Activated naive CD8-positive, alpha-beta T cell treated with anti-CD3 and anti-CD28 coated beads, Interleukin-2, amount 50 U/mL, for 24 hours (primary cell): ENCODE measurements at regions not wholly inside any gene's neighbourhood (a gene's known extent, or its start where the extent isn't known, plus 50 kb on each side); places are given as distances from the start of the nearest gene placed in this dataset.
"Not testable (repeated sequence)": the region's sequence is repeated elsewhere in the genome, so short reads cannot be mapped to it uniquely, and the experiment has no call there.

Experiments
- ATAC-seq: fragments of 150-1000 bp; cut with Tn5 transposase; one replicate; pipeline ENCODE4 v1.10.0; 2021
- DNase-seq: peaks from one replicate; pipeline ENCODE4 v3.0.0; 2021
- H3K27ac Mint-ChIP-seq: one replicate; pipeline ENCODE4 v1.8.0; 2021; ENCODE audit warnings: mild to moderate bottlenecking, mixed read lengths
- H3K27me3 Mint-ChIP-seq: one replicate; pipeline ENCODE4 v1.8.0; 2021; ENCODE audit warnings: mixed read lengths
- H3K36me3 Mint-ChIP-seq: one replicate; pipeline ENCODE4 v1.8.0; 2021; ENCODE audit warnings: low read depth, mixed read lengths
- H3K4me1 Mint-ChIP-seq: one replicate; pipeline ENCODE4 v1.8.0; 2021; ENCODE audit warnings: mixed read lengths
- H3K4me3 Mint-ChIP-seq: one replicate; pipeline ENCODE4 v1.8.0; 2021; ENCODE audit warnings: mild to moderate bottlenecking, moderate library complexity, mixed read lengths
- H3K9me3 Mint-ChIP-seq: one replicate; pipeline ENCODE4 v1.8.0; 2021; ENCODE audit warnings: mixed read lengths

GRCh38 chr7:153061910-153062528 is 302.5 kb downstream of the ACTR3B start:
- Mint-ChIP-seq H3K4me3 (no peak overlapping the region), H3K4me1 (no peaks in the 10 kb centered on the region), H3K9me3 (no peaks in the 10 kb centered on the region), H3K27ac (no peak overlapping the region), H3K36me3 (no peaks in the 10 kb centered on the region), H3K27me3 (no peaks in the 10 kb centered on the region)
- ATAC-seq (no peak), DNase-seq (peak; percentile 5)

DNA sequence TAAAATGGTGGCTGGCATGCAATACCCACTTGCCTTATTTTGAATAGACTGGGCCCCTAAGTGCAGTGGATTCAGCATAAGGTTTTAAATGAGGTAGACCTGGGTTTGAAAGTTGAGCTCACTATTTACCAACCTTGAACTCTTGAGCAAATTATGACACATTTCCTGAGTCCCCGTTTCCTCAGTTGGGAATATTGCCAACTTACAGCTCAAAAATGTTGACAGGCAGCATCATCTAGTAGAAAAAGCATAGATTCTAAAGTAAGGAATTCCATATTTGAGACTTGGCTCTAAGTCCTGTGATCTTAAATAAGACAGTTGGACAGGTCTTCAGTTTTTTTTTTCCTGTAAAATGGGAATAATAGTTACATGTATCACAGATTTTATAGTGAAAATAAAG is 305.5 kb downstream of the ACTR3B start:
- H3K36me3 Mint-ChIP-seq, result no peaks in the 10 kb centered on the region
- H3K4me3 Mint-ChIP-seq, result no peak overlapping the region
- ATAC-seq (no peak), DNase-seq (no peak)
- no peaks in the 10 kb centered on the region for H3K27me3 Mint-ChIP-seq
- no peaks in the 10 kb centered on the region for H3K4me1 Mint-ChIP-seq
- H3K27ac Mint-ChIP-seq, result no peak overlapping the region
- H3K9me3 Mint-ChIP-seq, result no peaks in the 10 kb centered on the region

DNA sequence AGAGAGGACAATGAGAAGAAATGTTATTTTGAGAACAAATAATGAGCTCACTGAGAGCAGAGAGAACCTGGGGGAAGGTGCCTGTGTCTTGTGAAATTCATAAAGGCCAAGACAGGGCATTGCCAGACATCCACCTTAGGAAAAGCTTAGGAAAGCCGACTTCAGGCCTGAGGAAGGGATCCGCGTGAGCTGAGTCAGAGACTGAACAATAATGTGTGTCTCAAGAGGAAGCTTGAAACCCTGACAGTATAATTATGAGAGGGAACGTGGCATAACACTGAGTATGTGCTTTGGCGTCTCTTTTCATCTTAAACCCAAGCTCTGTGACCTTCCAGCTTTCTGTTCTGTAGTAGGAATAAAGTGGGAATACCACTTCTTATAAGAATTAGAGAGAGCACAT is 307.2 kb downstream of the ACTR3B start:
- Mint-ChIP-seq H3K4me3 (no peak overlapping the region), H3K9me3 (no peaks in the 10 kb centered on the region), H3K27me3 (no peaks in the 10 kb centered on the region), H3K36me3 (no peaks in the 10 kb centered on the region), H3K27ac (no peak overlapping the region), H3K4me1 (no peaks in the 10 kb centered on the region)
- no peak for ATAC-seq
- no peak for DNase-seq

DNA sequence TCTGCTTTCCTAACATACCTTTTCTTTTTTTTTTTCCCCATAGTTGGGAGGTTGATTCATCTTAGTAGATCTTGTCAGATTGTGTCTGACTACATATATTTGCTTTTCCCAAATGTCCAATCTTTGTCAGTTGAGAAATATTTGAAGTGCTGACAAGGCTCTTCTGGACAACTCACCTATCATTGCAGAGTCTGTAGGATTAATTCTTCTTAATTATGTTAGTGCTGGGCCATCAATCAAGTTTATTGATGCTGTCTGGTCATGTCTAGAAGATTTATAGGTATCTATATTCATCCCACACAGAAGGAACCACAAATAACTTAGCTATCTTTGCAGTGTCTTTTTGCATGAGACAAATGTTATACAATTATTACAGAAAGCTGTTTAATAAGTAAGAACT is 310.6 kb downstream of the ACTR3B start:
- DNase-seq, result no peak
- ATAC-seq, result no peak
- H3K9me3 Mint-ChIP-seq, result no peaks in the 10 kb centered on the region
- no peaks in the 10 kb centered on the region for H3K27me3 Mint-ChIP-seq
- H3K36me3 Mint-ChIP-seq, result no peaks in the 10 kb centered on the region
- H3K27ac Mint-ChIP-seq, result no peak overlapping the region
- H3K4me1 Mint-ChIP-seq, result no peaks in the 10 kb centered on the region
- H3K4me3 Mint-ChIP-seq, result no peak overlapping the region

DNA sequence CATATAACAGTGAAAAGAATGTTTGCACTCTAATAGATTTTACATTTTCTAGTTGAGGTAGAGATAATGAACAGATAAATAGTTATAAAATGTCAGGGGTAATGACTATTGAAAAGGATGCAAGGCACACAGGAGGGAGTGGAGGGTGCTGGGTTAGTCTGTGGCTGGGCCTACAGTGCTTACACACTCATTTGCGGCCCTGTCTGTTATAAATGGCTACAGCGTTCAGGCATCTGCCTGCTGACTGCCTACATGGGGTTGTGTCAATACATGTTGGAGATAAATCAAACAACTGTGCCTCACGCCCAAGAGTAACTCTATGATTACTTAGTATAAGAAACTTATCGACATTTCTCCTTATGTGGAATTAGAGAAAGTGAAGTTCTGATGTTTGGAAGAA is 313.3 kb downstream of the ACTR3B start:
- H3K9me3 Mint-ChIP-seq, result no peaks in the 10 kb centered on the region
- no peaks in the 10 kb centered on the region for H3K27me3 Mint-ChIP-seq
- no peak overlapping the region for H3K27ac Mint-ChIP-seq
- ATAC-seq, result no peak
- no peak overlapping the region for H3K4me3 Mint-ChIP-seq
- no peaks in the 10 kb centered on the region for H3K4me1 Mint-ChIP-seq
- no peaks in the 10 kb centered on the region for H3K36me3 Mint-ChIP-seq
- DNase-seq, result no peak

DNA sequence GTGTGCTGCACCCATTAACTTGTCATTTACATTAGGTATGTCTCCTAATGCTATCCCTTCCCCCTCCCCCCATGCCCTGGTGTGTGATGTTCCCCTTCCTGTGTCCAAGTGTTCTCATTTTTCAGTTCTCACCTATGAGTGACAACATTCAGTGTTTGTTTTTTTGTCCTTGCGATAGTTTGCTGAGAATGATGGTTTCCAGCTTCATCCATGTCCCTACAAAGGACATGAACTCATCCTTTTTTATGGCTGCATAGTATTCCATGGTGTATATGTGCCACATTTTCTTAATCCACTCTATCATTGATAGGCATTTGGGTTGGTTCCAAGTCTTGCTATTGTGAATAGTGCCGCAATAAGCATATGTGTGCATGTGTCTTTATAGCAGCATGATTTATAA is 316.7 kb downstream of the ACTR3B start:
- DNase-seq, H3K27ac Mint-ChIP-seq, ATAC-seq, H3K36me3 Mint-ChIP-seq, H3K4me1 Mint-ChIP-seq, H3K9me3 Mint-ChIP-seq, H3K4me3 Mint-ChIP-seq, H3K27me3 Mint-ChIP-seq: not testable (repeated sequence)

GRCh38 chr7:153081496-153081895 is 321.9 kb downstream of the ACTR3B start:
- Mint-ChIP-seq H3K27me3 (no peaks in the 10 kb centered on the region), H3K9me3 (no peaks in the 10 kb centered on the region), H3K27ac (no peak overlapping the region), H3K4me3 (no peak overlapping the region), H3K4me1 (no peaks in the 10 kb centered on the region), H3K36me3 (no peaks in the 10 kb centered on the region)
- DNase-seq (no peak), ATAC-seq (no peak)

GRCh38 chr7:153084278-153084677 is 324.7 kb downstream of the ACTR3B start:
- Mint-ChIP-seq H3K4me1 (no peaks in the 10 kb centered on the region), H3K9me3 (no peaks in the 10 kb centered on the region), H3K27me3 (no peaks in the 10 kb centered on the region), H3K27ac (no peak overlapping the region), H3K4me3 (no peak overlapping the region), H3K36me3 (no peaks in the 10 kb centered on the region)
- DNase-seq (no peak), ATAC-seq (no peak)

DNA sequence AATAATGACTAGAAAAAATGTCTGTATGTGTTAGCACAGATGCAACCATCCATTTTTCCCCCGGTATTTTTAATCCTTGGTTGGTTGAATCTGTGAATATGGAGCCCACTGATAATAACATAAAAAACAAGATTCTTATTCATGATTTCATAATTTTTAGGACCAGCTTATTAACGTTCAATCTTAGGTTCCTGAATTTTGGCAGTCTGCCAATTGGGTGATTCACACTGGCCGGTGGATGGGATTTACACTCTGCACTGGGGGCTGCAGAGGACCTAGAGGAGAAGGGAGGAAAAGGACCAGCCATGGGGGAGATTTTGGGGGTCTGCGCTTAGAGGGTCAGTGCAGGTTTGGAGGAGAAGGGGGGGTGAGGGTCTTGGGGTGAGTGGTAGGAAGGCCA is 327.9 kb downstream of the ACTR3B start:
- H3K4me3 Mint-ChIP-seq, result no peak overlapping the region
- no peak for DNase-seq
- no peaks in the 10 kb centered on the region for H3K27me3 Mint-ChIP-seq
- no peaks in the 10 kb centered on the region for H3K4me1 Mint-ChIP-seq
- no peaks in the 10 kb centered on the region for H3K9me3 Mint-ChIP-seq
- ATAC-seq, result no peak
- no peaks in the 10 kb centered on the region for H3K36me3 Mint-ChIP-seq
- H3K27ac Mint-ChIP-seq, result no peak overlapping the region

DNA sequence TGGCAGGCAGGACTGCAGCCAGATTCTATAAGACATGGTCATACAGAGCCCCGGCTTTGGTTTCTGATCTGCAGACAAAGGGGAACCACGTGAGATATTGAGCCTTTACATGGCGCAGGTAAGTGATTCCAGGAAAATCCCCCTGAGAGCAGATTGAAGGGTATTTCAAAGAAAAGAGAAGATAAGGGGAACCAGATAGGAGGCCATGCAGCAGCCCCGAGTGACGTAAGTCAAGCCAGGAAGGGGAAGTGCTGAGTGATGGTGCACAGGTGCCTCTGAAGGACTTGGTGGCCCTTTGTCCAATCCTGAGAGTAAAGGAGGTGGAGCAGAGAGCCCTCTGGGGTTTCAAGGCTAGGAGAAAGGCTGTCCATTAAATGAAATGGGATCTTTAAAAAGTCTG is 329.0 kb downstream of the ACTR3B start:
- Mint-ChIP-seq H3K27ac (no peak overlapping the region), H3K4me1 (no peaks in the 10 kb centered on the region)
- no peak for ATAC-seq

DNA sequence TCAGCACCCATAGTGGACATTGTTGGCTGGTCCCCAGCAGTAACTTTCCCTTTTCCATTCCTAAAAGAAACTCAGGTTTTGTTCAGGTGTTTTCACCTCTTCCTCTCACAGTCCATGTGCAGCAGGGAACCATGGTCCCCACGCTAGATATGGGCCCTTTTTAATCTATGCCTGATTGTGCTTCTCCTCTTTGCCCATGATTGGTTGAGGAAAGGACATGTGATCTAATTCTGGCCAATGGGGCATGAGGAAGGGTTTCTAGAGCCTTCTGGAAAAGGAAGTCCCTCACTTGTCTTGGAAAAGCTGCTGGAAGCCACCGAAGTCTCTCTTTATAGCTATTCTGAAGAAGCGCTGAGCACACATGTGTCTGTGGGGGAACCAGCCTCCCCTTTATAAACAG is 330.7 kb downstream of the ACTR3B start:
- ATAC-seq (no peak), DNase-seq (no peak)
- Mint-ChIP-seq H3K4me1 (no peaks in the 10 kb centered on the region), H3K9me3 (peaks cover 5% of the 10 kb centered on the region), H3K27ac (no peak overlapping the region), H3K27me3 (no peaks in the 10 kb centered on the region), H3K36me3 (no peaks in the 10 kb centered on the region), H3K4me3 (no peak overlapping the region)

More for the DNA sequence above, 329.0 kb downstream of the ACTR3B start:
- Mint-ChIP-seq H3K27me3 (no peaks in the 10 kb centered on the region), H3K36me3 (no peaks in the 10 kb centered on the region), H3K4me3 (no peak overlapping the region), H3K9me3 (no peaks in the 10 kb centered on the region)
- no peak for DNase-seq

- Mint-ChIP-seq H3K27me3 (no peaks in the 10 kb centered on the region), H3K4me1 (no peaks in the 10 kb centered on the region)
Observed at GRCh38 chr7:153090764-153091163, 331.2 kb downstream of the ACTR3B start.

DNA sequence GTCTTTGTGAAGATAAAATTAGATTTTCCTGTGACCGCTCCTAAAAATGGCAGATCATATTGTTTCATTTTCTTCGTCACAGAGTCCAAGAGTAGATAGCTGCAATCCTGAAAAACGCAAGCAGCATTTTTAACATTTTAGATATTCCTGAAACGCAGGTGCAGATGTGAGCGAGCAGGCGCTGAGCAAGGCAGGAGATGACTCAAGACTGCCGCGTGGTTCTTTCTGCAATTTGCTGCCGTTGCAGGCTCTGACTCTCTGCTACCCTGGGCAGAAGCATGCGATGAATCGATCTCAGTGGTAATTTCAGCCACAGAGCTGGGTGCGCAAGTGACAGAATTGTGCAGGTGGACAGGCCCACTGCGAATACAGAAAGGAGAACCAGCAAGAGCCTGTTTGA is 331.9 kb downstream of the ACTR3B start:
- Mint-ChIP-seq H3K4me1 (no peaks in the 10 kb centered on the region), H3K36me3 (no peaks in the 10 kb centered on the region), H3K27me3 (no peaks in the 10 kb centered on the region), H3K9me3 (peaks cover 5% of the 10 kb centered on the region), H3K4me3 (no peak overlapping the region), H3K27ac (no peak overlapping the region)
- DNase-seq, result no peak
- ATAC-seq, result no peak

More at GRCh38 chr7:153090764-153091163, 331.2 kb downstream of the ACTR3B start:
- no peaks in the 10 kb centered on the region for H3K36me3 Mint-ChIP-seq
- H3K9me3 Mint-ChIP-seq, result peaks cover 5% of the 10 kb centered on the region
- no peak overlapping the region for H3K27ac Mint-ChIP-seq
- ATAC-seq, result no peak
- H3K4me3 Mint-ChIP-seq, result no peak overlapping the region
- no peak for DNase-seq

GRCh38 chr7:153097511-153098201 is 338.1 kb downstream of the ACTR3B start:
- ATAC-seq (no peak), DNase-seq (no peak)
- peaks cover 5% of the 10 kb centered on the region for H3K9me3 Mint-ChIP-seq
- no peak overlapping the region for H3K27ac Mint-ChIP-seq
- H3K4me1 Mint-ChIP-seq, result no peaks in the 10 kb centered on the region
- no peaks in the 10 kb centered on the region for H3K36me3 Mint-ChIP-seq
- no peaks in the 10 kb centered on the region for H3K27me3 Mint-ChIP-seq
- H3K4me3 Mint-ChIP-seq, result no peak overlapping the region

DNA sequence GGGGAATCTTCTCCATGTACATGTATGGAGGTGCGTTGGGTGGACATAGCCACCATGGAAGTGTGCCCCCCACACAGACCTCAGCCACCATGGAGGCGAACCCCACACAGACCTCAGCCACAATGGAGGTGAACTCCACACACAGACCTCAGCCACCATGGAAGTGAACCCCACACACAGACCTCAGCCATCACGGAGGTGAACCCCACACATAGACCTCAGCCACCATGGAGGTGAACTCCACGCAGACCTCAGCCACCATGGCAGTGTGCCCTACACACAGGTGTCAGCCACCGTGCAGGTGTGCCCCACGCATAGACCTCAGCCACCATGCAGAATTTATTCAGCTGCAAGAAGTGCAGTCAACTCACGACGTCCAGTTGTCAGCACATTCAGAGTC is 339.7 kb downstream of the ACTR3B start:
- no peak overlapping the region for H3K27ac Mint-ChIP-seq
- peak; percentile 20 for ATAC-seq
- H3K4me3 Mint-ChIP-seq, result no peak overlapping the region
- no peak for DNase-seq
- H3K9me3 Mint-ChIP-seq, result peaks cover under 1% of the 10 kb centered on the region
- no peaks in the 10 kb centered on the region for H3K36me3 Mint-ChIP-seq
- H3K4me1 Mint-ChIP-seq, result no peaks in the 10 kb centered on the region
- no peaks in the 10 kb centered on the region for H3K27me3 Mint-ChIP-seq
